Suprapubic skin (tissue), 4 donors: ENCODE measurements at regions not wholly inside any gene's neighbourhood (a gene's known extent, or its start where the extent isn't known, plus 50 kb on each side); places are given as distances from the start of the nearest gene placed in this dataset.

Source experiments
- DNase-seq, 2 donors: peaks; one replicate each; pipeline ENCODE4 v3.0.0-alpha.2; 2019; ENCODE audit warnings: low spot score in 2 of 2
- H3K27ac ChIP-seq: fragments of 200-600 bp; sonication (generic); one replicate; pipeline ENCODE4 v1.5.1; 2019
- H3K27me3 ChIP-seq: fragments of 200-600 bp; sonication (generic); one replicate; pipeline ENCODE4 v1.5.1; 2019
- H3K36me3 ChIP-seq: fragments of 200-600 bp; sonication (generic); one replicate; pipeline ENCODE4 v1.5.1; 2019
- H3K4me1 ChIP-seq: fragments of 200-600 bp; sonication (generic); one replicate; pipeline ENCODE4 v1.5.1; 2019
- H3K4me3 ChIP-seq: fragments of 200-600 bp; sonication (generic); one replicate; pipeline ENCODE4 v1.5.1; 2019; ENCODE audit warnings: mild to moderate bottlenecking
- H3K9me3 ChIP-seq: fragments of 200-600 bp; sonication (generic); one replicate; pipeline ENCODE4 v1.5.1; 2019
- EP300 ChIP-seq: sonication (generic); formaldehyde crosslinking; IDR thresholded peaks from one replicate; pipeline ENCODE4 v1.6.1; 2017; ENCODE audit warnings: antibody characterized with exemption
- POLR2A ChIP-seq, 2 donors: fragments of 450-650 bp; IDR thresholded peaks; one replicate each; pipeline ENCODE4 v1.6.1; 2017; ENCODE audit warnings: antibody characterized with exemption in 2 of 2, mild to moderate bottlenecking in 2 of 2, moderate library complexity in 2 of 2
- POLR2AphosphoS5 ChIP-seq, 3 donors: sonication (generic); formaldehyde crosslinking; IDR thresholded peaks; one replicate each; pipeline ENCODE4 v1.6.1; 2017; ENCODE audit warnings: antibody characterized with exemption in 3 of 3
- WGBS: methylation state at CpG from one replicate; pipeline ENCODE4 v1.1.5; 2018; 5-methylcytosine and 5-hydroxymethylcytosine counted together
- TF ChIP-seq, protein P1 (sequence below), 2 donors: fragments of 200-600 bp in 1 of 2; fragments of 450-650 bp in 1 of 2; sonication (generic) in 1 of 2; IDR thresholded peaks; one replicate each; pipeline ENCODE4 v1.5.1; 2016 to 2019; ENCODE audit warnings: antibody characterized with exemption in 2 of 2, mild to moderate bottlenecking in 1 of 2, moderate library complexity in 1 of 2

DNA sequence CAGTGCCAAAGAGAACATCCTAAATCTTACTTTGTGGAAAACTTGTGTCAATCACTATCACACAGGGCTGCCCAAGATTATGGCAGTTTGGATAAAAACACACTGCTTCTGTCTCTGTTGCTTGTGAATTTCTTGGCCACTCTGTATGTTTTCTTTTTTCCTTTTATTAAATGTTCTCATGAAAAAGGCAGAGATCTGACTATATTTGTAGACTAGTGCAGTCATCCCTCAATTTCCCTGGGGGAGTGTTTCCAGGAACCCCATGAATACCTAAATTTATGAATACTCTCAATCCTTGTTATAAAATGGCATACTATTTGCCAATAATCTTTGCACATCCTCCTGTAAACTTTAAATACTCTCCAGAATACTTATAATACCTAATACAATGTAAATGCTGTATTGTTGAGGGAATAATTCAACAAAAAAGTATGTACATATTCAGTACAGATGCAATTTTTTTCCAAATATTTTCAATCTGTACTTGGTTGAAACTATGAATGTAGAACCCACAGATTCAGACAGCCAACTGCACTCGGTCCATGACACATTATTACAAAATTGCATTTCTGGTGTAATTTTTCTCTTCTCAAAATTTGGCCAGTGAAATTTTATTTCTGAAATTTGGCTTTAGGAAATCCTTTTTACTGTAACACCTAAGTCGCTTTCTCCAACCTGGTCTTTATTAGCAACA lies 391.9 kb upstream of the PRR16 start:
- H3K4me3 ChIP-seq: no peak overlapping the region
- H3K36me3 ChIP-seq: no peaks in the 10 kb centered on the region
- no peaks in the 10 kb centered on the region for H3K27me3 ChIP-seq
- no peak for DNase-seq
- H3K27ac ChIP-seq: no peak overlapping the region
- H3K9me3 ChIP-seq: no peaks in the 10 kb centered on the region
- TF ChIP-seq POLR2A (IDR thresholded peaks at IDR 0.05) (no peak), EP300 (no peak), POLR2AphosphoS5 (IDR thresholded peaks at IDR 0.05) (no peak)
- TF ChIP-seq, protein P1, sequence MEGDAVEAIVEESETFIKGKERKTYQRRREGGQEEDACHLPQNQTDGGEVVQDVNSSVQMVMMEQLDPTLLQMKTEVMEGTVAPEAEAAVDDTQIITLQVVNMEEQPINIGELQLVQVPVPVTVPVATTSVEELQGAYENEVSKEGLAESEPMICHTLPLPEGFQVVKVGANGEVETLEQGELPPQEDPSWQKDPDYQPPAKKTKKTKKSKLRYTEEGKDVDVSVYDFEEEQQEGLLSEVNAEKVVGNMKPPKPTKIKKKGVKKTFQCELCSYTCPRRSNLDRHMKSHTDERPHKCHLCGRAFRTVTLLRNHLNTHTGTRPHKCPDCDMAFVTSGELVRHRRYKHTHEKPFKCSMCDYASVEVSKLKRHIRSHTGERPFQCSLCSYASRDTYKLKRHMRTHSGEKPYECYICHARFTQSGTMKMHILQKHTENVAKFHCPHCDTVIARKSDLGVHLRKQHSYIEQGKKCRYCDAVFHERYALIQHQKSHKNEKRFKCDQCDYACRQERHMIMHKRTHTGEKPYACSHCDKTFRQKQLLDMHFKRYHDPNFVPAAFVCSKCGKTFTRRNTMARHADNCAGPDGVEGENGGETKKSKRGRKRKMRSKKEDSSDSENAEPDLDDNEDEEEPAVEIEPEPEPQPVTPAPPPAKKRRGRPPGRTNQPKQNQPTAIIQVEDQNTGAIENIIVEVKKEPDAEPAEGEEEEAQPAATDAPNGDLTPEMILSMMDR (IDR thresholded peaks at IDR 0.05): no peak
- WGBS: 76% methylated on average over 2 of the region's 2 CpGs
- H3K4me1 ChIP-seq: no peaks in the 10 kb centered on the region

DNA sequence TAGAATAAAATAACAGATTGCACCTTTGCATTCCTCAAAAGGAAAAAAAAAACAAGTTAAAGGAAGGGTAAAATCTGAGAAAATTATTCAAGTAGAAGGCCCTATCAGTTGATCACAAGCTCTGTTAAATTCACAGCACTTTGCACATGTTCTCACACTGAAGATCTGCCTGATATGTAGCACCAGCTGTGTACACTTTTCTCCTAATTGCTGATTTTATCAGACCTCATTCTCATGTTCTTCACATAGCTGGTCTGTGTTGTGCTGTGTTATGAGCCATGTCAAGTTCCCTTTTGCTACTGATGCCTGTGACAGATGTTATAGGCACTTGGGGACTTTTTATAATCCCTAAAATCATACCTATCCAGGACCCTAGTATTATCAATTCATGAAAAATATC lies 390.4 kb upstream of the PRR16 start:
- H3K36me3 ChIP-seq: no peaks in the 10 kb centered on the region
- TF ChIP-seq POLR2A (IDR thresholded peaks at IDR 0.05) (no peak), POLR2AphosphoS5 (IDR thresholded peaks at IDR 0.05) (no peak), EP300 (no peak)
- TF ChIP-seq, protein P1 (IDR thresholded peaks at IDR 0.05): no peak
- DNase-seq: no peak

DNA sequence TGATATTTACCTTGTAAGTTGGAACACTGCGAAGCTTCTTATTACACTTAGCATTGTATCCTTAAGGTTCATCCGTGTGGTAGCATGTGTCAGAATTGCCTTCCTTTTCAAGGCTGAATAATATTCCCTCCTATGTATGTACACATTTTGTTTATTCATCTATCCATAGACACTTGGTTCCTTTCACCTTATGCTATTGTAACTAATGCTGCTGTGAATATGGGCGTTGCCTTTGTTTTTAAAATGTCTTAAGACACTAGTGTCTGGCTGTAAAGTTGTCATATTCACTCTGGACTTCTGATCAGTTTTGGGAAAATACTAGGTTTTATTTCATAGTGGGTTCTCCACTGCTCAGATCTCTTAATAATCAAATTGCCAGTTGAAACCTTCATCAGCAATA lies 383.3 kb upstream of the PRR16 start:
- no peaks in the 10 kb centered on the region for H3K4me1 ChIP-seq
- no peak for DNase-seq
- no peak overlapping the region for H3K27ac ChIP-seq
- H3K36me3 ChIP-seq: no peaks in the 10 kb centered on the region
- TF ChIP-seq EP300 (no peak), POLR2A (IDR thresholded peaks at IDR 0.05) (no peak), POLR2AphosphoS5 (IDR thresholded peaks at IDR 0.05) (no peak)
- TF ChIP-seq, protein P1 (IDR thresholded peaks at IDR 0.05): no peak
- WGBS: 87% methylated on average over 3 of the region's 3 CpGs
- H3K27me3 ChIP-seq: no peaks in the 10 kb centered on the region
- no peak overlapping the region for H3K4me3 ChIP-seq
- H3K9me3 ChIP-seq: no peaks in the 10 kb centered on the region

More for the DNA sequence above, 390.4 kb upstream of the PRR16 start:
- H3K27me3 ChIP-seq: no peaks in the 10 kb centered on the region
- no peak overlapping the region for H3K4me3 ChIP-seq
- H3K9me3 ChIP-seq: no peaks in the 10 kb centered on the region
- H3K4me1 ChIP-seq: no peaks in the 10 kb centered on the region
- no peak overlapping the region for H3K27ac ChIP-seq

DNA sequence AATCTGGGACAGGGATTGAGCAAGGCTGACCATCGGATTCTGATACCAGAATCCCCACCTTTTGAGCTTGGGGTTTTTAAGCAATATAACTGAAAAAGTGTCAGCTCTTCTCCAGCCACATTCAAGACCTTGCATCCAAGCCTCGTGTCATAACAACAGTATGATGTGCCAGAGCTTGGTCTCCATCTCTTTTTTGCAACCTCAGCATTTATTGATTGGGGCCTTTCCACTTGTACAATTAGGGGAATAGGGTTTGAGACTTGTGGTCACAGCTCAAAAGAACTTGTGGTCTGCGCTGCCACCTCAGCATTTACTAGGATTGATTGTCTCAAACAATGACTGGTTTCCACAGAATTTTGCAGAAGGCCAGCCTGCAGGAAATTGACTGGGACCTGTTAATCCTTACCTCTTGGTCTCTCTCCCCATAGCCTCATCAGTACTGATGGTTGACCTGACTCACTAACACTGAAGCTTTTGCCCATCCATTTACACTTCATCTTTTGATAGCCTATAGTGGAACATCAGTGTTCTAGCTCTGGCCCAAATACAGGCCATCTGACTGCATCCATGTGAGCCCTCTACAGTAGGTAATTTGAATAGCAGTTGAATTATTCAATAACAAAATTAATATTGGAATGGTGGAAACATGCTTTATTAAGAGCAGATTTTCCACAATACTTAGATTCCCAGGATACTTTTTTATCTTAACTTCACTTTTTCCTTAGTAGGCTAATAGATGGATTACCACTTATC lies 381.6 kb upstream of the PRR16 start:
- no peaks in the 10 kb centered on the region for H3K36me3 ChIP-seq
- H3K27me3 ChIP-seq: no peaks in the 10 kb centered on the region
- no peak overlapping the region for H3K4me3 ChIP-seq
- no peak overlapping the region for H3K27ac ChIP-seq
- DNase-seq: no peak
- TF ChIP-seq EP300: no peak
- TF ChIP-seq POLR2A (IDR thresholded peaks at IDR 0.05): no peak
- TF ChIP-seq, protein P1 (IDR thresholded peaks at IDR 0.05): no peak
- no peak for TF ChIP-seq POLR2AphosphoS5 (IDR thresholded peaks at IDR 0.05)
- 89% methylated on average over 3 of the region's 3 CpGs for WGBS
- no peaks in the 10 kb centered on the region for H3K4me1 ChIP-seq
- H3K9me3 ChIP-seq: no peaks in the 10 kb centered on the region

DNA sequence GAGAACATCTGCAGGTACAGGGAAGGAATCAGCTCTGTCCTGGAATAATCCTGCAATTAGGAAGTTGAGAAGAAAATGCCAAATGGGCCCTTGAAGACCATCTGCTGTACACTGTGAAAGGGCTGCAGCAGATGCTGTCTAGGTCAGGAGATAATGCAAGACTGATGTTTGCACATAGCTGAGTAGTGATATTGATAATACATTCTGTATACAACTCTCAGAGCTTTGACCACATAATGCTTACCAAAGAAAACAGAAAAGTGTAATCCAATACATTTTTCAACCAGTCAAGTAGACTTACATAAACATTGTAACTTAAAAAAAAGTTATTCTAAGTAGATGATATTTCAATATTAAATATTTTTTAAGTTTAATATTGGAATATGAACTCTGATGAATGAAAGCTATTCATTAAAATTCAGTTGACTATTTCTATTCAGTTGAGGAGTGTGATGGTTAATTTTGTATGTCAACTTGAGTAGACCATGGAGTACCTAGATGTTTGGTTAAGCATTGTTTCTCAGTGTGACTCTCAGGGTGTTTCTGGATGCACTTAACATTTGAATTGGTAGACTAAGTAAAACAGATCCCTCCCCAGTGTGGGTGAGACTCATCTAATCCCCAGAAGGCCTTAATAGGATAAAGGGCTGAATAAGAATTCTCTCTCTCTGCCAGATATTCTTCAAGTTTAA lies 380.1 kb upstream of the PRR16 start:
- H3K4me3 ChIP-seq: no peak overlapping the region
- no peaks in the 10 kb centered on the region for H3K27me3 ChIP-seq
- no peaks in the 10 kb centered on the region for H3K4me1 ChIP-seq
- TF ChIP-seq, protein P1 (IDR thresholded peaks at IDR 0.05): no peak
- TF ChIP-seq EP300 (no peak), POLR2AphosphoS5 (IDR thresholded peaks at IDR 0.05) (no peak), POLR2A (IDR thresholded peaks at IDR 0.05) (no peak)
- no peak for DNase-seq
- H3K9me3 ChIP-seq: no peaks in the 10 kb centered on the region
- no peak overlapping the region for H3K27ac ChIP-seq
- H3K36me3 ChIP-seq: no peaks in the 10 kb centered on the region
